Skeletal muscle satellite cell (primary cell): ENCODE measurements at regions not wholly inside any gene's neighbourhood (a gene's known extent, or its start where the extent isn't known, plus 50 kb on each side); places are given as distances from the start of the nearest gene placed in this dataset.
"Not testable (repeated sequence)": the region's sequence is repeated elsewhere in the genome, so short reads cannot be mapped to it uniquely, and the experiment has no call there.

Experiments
- H3K27me3 ChIP-seq: 2 replicates; pipeline ENCODE4 v1.7.0; 2013; ENCODE audit warnings: low read length; ENCODE audit not compliant: control insufficient read depth, insufficient read depth
- H3K36me3 ChIP-seq: 2 replicates; pipeline ENCODE4 v1.7.0; 2013; ENCODE audit warnings: mild to moderate bottlenecking, control low read depth, low read length; ENCODE audit not compliant: insufficient read depth
- H3K4me1 ChIP-seq: 2 replicates; pipeline ENCODE4 v1.7.0; 2013; ENCODE audit warnings: low read length; ENCODE audit not compliant: control insufficient read depth, insufficient read depth
- H3K4me2 ChIP-seq: 2 replicates; pipeline ENCODE4 v1.7.0; 2013; ENCODE audit warnings: mild to moderate bottlenecking, low read length
- H3K4me3 ChIP-seq: 2 replicates; pipeline ENCODE4 v1.7.0; 2013; ENCODE audit warnings: low read length
- H3K9ac ChIP-seq: 2 replicates; pipeline ENCODE4 v1.7.0; 2013; ENCODE audit warnings: mild to moderate bottlenecking, low read depth, low read length, moderate library complexity
- H3K9me3 ChIP-seq: replicated peaks from 2 replicates; pipeline ENCODE4 v1.7.0; 2013; ENCODE audit warnings: mild to moderate bottlenecking, control low read depth, low read length

DNA sequence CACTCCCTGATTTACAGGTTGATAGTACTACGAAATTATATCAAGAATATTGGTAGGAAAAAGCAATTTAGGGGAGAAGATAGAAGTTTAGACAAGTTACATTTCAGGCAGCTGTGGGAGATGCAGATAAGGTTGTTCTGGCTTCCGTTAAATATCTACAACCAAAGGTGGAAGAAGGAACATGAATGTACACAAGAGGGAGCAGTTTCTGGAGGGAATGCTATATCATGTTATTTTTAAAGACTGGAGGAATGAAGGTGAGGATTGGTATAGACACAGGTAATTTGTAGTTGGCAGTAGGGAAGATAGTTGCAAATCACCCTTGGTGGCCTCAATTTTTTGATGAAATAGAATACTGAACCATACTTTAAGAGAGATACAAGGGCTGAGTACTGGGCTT lies 187.3 kb upstream of the NMUR2 start:
- no peaks in the 10 kb centered on the region for H3K36me3 ChIP-seq
- H3K4me3 ChIP-seq = no peak overlapping the region
- no peaks in the 10 kb centered on the region for H3K4me1 ChIP-seq
- no peak overlapping the region for H3K4me2 ChIP-seq
- no peaks in the 10 kb centered on the region for H3K9me3 ChIP-seq
- no peak overlapping the region for H3K9ac ChIP-seq
- no peaks in the 10 kb centered on the region for H3K27me3 ChIP-seq

DNA sequence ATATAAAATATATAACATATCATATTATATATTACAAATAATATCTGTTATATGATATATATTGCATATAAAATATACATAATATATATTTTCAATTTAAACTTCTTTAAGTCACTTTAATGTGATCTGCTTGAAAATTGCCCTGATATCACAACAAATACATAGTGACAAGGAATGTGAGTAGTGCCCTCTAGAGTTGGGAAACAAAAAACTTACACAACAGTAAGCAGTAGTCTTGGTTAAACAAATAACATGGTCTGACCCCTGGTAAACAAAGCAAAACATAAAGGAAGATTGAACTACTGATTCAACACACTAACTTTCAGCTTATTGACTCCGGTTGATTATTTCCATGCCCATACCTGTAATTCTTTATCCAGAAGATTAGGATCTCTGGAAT lies 188.3 kb upstream of the NMUR2 start:
- H3K4me2 ChIP-seq = no peak overlapping the region
- no peaks in the 10 kb centered on the region for H3K4me1 ChIP-seq
- H3K9ac ChIP-seq = no peak overlapping the region
- H3K9me3 ChIP-seq = no peaks in the 10 kb centered on the region
- no peaks in the 10 kb centered on the region for H3K36me3 ChIP-seq
- H3K27me3 ChIP-seq = no peaks in the 10 kb centered on the region
- H3K4me3 ChIP-seq = no peak overlapping the region

DNA sequence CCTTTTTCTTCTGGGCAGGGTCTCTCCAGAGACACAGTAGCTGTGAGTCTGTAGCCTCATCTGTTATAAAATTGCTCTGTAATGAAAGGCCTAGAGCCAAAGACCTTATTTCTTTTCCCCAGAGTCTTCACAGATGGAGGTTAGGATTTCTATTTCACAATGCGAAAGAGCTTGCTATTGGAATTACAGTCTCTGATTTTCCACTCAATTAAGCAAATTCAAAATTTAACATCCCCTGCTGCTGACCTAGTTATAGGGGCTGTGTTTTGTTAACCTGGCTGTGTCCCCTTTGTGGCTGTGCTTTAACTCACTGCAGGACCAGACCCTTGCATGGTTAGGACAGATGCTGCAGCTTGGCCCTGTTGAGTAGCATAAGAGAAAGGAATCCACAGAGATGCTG lies 190.3 kb upstream of the NMUR2 start:
- Histone ChIP-seq H3K4me3 (no peak overlapping the region), H3K4me2 (no peak overlapping the region), H3K9me3 (no peaks in the 10 kb centered on the region), H3K4me1 (no peaks in the 10 kb centered on the region), H3K9ac (no peak overlapping the region), H3K36me3 (no peaks in the 10 kb centered on the region), H3K27me3 (no peaks in the 10 kb centered on the region)

DNA sequence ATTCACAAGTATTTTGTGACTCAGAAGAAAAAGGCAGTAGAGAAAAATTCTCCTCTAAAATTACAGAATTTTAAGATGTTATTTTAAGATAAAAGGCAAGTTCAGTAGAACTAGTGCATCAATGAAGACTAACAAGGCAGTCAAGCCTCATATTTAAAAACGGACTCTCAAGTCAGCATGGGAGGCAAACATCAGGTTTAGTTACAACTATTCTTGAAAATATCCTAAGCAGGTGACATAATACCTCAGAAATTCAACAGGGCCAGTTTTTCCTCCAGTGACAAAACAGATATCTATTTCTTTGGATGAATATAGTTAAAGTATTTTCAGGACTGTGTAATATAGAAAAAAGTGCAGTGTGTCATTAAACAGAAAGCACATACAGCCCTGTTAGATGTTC lies 194.0 kb upstream of the NMUR2 start:
- no peak overlapping the region for H3K9ac ChIP-seq
- no peaks in the 10 kb centered on the region for H3K36me3 ChIP-seq
- H3K4me2 ChIP-seq = no peak overlapping the region
- no peaks in the 10 kb centered on the region for H3K9me3 ChIP-seq
- no peak overlapping the region for H3K4me3 ChIP-seq
- H3K4me1 ChIP-seq = no peaks in the 10 kb centered on the region
- H3K27me3 ChIP-seq = no peaks in the 10 kb centered on the region

DNA sequence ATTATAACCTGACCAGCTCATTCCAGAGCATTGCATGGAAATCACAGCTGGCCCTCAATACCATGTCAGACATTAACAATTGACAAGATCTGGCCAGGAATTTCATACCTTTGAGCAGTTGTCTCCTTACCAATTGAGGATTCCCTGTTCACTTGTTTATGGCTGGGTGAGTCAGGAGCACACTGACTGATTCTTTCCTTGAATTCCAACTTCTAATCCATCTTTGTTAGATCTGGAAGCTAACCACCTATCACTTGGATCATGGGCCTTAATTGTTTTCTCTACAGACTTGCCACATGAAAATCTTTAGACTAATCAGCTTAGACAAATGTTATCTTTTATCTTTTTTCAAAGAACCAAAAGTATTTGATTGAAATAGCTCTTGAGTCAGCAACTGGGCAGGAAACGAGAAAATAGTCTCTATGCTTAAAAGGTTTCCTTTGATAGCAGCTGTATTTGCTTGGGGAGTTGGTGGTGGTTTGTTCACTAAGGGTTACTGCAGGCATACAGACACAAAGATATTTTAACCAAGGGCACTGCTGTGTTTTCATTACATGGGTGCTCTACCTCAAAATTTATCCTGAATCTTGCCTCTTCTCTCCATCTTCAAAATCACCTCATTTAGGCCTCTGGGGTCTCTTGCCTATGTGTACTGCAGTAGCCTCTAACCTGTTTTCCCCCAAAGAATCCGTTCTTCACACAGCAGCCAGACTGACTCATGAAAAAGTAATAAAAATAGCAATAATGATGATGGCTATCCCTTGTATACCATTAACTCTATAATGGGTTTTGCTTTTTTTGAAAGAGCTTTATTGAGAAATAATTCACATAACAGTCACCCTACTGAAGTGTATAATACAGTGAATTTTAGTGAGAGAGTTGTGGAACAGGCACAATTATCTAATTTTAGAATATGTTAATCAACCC lies 197.0 kb upstream of the NMUR2 start:
- Histone ChIP-seq H3K9me3 (no peaks in the 10 kb centered on the region), H3K36me3 (no peaks in the 10 kb centered on the region), H3K4me3 (no peak overlapping the region), H3K4me1 (no peaks in the 10 kb centered on the region), H3K27me3 (no peaks in the 10 kb centered on the region), H3K4me2 (no peak overlapping the region), H3K9ac (no peak overlapping the region)

DNA sequence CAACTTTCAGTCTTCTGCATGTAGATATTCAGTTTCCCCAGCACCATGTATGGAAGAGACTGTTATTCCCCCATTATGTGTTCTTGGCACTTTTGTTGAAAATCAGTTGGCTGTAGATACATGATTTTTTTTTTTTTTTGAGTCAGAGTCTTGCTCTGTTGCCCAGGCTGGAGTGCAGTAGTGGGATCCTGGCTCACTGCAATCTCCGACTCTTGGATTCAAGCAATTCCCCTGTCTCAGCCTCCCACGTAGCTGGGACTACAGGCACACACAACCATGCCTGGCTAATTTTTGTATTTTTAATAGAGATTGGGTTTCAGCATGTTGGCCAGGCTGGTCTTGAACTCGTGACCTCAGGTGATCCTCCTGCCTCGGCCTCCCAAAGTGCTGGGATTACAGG lies 201.0 kb upstream of the NMUR2 start:
- not testable (repeated sequence) for H3K4me3 ChIP-seq, H3K9ac ChIP-seq, H3K4me1 ChIP-seq, H3K4me2 ChIP-seq, H3K36me3 ChIP-seq, H3K27me3 ChIP-seq, H3K9me3 ChIP-seq

DNA sequence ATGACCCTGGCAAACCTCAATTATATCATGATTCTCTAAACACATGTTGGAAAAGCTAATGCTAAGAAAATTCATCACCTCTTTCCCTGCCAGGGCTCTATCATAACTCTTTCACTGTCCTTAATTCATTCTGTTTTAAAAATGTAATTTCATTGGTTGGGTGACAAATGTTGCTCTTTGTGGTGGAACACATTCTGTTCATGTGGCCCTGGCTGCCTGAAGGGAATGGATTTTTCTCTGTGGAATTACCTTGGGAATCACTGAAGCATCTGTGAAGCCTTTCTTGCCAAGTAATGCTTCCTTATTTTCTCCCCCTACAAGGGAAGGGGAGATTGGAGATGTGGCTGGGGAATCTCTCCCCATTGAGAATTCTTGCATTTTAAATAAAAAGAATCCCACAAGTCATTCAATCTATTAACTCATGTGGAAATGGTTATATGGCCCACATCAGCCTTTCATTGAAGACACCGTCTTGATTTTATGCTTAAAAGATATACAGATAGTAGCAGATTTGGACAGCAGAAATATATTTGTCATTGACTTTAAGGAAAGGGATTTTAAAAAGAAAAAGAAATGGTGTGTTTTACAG lies 201.8 kb upstream of the NMUR2 start:
- Histone ChIP-seq H3K4me3 (no peak overlapping the region), H3K4me2 (no peak overlapping the region), H3K9me3 (no peaks in the 10 kb centered on the region), H3K9ac (no peak overlapping the region), H3K36me3 (no peaks in the 10 kb centered on the region), H3K4me1 (no peaks in the 10 kb centered on the region), H3K27me3 (no peaks in the 10 kb centered on the region)

DNA sequence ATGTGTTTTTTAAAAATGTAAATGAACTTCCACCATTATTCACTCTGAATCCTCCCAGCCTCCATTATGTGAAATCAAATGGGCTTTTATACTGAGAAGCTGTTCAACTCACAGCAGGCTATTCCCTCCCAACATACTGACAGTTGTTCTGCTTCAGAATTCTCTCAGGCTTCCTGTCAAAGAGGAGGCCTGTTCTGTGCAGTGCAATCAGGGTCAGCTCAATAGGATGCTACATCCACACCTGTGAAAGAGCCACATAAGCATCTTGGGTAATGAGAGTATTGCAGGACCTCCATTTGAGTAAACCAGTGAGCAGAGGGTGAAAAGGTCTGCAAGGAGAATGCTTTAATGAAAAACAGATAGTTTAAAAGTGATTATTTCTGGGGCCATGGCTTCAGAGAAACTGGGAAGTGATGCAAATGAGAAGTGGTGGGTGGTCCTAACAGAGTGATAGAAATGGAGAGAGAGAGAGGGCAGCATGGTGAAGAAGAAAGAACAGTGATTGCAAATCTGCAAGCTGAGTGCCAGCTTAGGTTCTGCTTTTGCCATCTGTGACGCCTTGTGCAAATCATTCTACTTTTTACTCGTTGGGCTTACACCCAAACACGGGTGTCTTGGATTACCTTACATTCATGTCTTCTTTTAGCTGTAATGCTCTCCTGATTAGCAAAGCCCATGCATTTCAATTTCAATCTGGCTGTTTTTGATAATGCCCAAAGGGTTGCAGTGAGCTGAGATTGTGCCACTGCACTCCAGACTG lies 202.5 kb upstream of the NMUR2 start:
- Histone ChIP-seq H3K36me3 (no peaks in the 10 kb centered on the region), H3K4me3 (no peak overlapping the region), H3K9me3 (no peaks in the 10 kb centered on the region), H3K4me2 (no peak overlapping the region), H3K4me1 (no peaks in the 10 kb centered on the region), H3K9ac (no peak overlapping the region), H3K27me3 (no peaks in the 10 kb centered on the region)

DNA sequence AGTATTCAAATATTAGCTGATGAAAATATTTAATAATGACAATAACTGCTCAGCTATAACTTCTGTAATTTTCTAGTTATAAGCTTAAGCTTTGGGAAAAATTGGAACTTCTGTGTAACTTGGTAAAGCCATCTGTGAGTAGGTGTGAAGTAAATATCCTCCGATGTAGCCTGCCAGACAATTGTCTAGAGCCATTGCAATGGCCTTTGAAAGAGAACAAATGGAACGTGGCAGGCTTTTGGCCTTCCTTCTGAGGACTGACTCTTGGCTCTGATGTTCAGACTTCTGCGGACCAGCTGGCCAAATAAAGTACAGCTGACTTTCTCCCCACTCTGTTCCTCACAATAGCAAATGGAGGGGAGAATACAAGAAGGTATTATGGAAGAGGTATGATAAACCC lies 203.4 kb upstream of the NMUR2 start:
- H3K4me1 ChIP-seq = no peaks in the 10 kb centered on the region
- no peak overlapping the region for H3K9ac ChIP-seq
- H3K27me3 ChIP-seq = no peaks in the 10 kb centered on the region
- H3K9me3 ChIP-seq = no peaks in the 10 kb centered on the region
- H3K36me3 ChIP-seq = no peaks in the 10 kb centered on the region
- H3K4me2 ChIP-seq = no peak overlapping the region
- no peak overlapping the region for H3K4me3 ChIP-seq

DNA sequence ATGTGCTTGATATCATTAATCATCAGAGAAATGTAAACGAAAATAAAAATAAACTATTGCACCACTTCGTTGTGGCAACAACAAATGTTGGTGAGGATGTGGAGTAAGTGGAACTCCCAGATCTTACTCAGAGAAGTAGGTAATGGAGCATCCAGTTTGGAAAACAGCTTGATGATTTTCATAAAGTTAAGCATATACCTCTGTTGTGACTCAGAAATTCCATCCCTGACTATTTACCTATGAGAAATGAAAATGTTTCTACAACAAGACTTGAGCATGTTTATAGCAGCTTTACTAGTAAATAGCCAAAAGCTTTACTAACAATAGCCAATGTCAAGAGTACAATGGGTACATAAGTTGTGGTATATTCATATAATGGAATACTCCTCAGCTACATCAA lies 214.7 kb upstream of the NMUR2 start:
- no peak overlapping the region for H3K4me2 ChIP-seq
- H3K36me3 ChIP-seq = no peaks in the 10 kb centered on the region
- no peaks in the 10 kb centered on the region for H3K9me3 ChIP-seq
- H3K4me1 ChIP-seq = no peaks in the 10 kb centered on the region
- no peak overlapping the region for H3K9ac ChIP-seq
- no peaks in the 10 kb centered on the region for H3K27me3 ChIP-seq
- H3K4me3 ChIP-seq = no peak overlapping the region

DNA sequence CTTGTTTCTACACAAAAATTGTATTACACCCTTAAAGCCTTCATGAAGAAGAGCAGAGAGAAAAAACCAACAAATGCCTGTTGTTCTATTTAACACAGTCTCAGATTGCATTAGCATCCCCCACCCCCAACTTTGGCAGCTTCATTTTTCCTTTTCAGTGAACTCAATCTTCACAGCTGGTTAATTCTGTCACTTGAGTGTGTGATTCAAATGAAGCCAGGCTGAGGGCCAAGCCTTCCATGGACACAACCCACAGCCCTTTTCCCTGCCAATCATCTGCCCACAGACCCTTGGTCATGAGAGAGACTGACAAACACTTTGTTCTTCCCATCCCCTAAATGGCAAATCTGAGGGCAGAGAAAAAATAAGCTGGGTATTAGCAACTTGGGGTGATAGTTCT lies 217.5 kb upstream of the NMUR2 start:
- H3K27me3 ChIP-seq = no peaks in the 10 kb centered on the region
- H3K9me3 ChIP-seq = no peaks in the 10 kb centered on the region
- H3K4me3 ChIP-seq = no peak overlapping the region
- no peak overlapping the region for H3K4me2 ChIP-seq
- no peak overlapping the region for H3K9ac ChIP-seq
- H3K4me1 ChIP-seq = no peaks in the 10 kb centered on the region
- H3K36me3 ChIP-seq = no peaks in the 10 kb centered on the region
